HTR-8/SVneo (cell line): ENCODE measurements at regions not wholly inside any gene's neighbourhood (a gene's known extent, or its start where the extent isn't known, plus 50 kb on each side); places are given as distances from the start of the nearest gene placed in this dataset.
"Not testable (repeated sequence)": the region's sequence is repeated elsewhere in the genome, so short reads cannot be mapped to it uniquely, and the experiment has no call there.

Source experiments
- DNase-seq: peaks from one replicate; pipeline ENCODE4 v3.0.0; 2011; ENCODE audit warnings: low spot score, mixed read lengths; ENCODE audit not compliant: insufficient read length
- FAIRE-seq: peaks from 2 replicates; lab custom pipeline; 2011; peaks lifted over from hg19 to GRCh38; lab: Jason Lieb, UNC

DNA sequence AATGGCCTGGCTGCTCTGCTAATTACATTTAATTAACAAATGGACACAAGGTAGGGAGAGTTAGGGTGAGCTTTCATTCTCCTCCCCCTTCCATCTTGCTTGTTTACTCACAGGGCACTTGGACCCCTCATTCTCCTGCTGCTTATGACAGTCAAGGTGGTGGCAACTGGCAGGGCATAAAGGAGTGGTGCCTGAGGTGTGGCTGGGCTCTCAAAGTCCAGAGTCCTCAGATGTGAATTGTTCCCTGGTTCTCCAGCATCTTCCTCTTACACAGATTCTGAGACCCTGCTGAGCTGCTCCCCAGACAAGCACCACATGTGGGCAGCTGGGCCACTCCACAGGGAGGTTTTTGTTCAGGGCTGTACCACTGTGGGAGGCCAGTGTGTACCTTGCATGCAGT, 552.9 kb downstream of the RPIA start:
- not testable (repeated sequence) for FAIRE-seq, DNase-seq

DNA sequence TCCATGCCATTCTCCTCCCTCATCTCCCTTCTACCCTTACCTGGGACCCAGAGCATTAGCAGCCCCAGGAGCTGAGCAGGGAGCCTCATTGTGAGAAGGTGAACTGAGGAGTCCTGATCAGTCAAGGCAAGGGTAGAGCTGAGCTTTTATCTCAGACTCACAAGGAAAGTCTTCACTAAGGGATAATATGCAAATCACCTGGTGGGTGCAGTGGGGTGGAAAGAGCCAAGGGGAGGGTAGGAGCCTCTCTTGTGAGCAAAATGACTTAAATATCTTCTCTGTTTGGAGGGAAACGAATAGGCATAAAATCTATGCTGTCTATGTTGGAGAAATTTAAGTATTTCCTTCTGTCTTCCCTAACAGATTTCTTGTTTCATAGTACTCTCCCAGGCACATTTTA, 554.0 kb downstream of the RPIA start:
- not testable (repeated sequence) for FAIRE-seq, DNase-seq

DNA sequence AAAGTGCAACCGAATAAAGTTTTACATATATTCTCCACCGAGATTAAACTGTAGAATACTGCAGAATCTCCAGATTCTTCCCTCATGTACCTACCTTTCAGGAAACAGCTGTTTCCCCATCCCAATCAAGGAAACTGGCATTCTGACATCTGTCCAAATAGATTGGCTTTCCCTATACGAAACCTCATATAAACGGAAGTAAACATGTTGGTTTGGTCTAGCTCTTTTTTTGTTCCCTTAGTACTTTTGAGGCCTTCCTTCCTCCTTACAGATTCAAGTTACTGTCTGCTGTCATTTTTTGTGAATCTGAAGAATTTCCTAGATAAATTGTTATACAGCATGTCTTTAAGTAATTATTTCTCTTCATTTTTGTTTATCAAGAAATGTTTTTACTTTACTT, 554.6 kb downstream of the RPIA start:
- DNase-seq, FAIRE-seq: not testable (repeated sequence)

DNA sequence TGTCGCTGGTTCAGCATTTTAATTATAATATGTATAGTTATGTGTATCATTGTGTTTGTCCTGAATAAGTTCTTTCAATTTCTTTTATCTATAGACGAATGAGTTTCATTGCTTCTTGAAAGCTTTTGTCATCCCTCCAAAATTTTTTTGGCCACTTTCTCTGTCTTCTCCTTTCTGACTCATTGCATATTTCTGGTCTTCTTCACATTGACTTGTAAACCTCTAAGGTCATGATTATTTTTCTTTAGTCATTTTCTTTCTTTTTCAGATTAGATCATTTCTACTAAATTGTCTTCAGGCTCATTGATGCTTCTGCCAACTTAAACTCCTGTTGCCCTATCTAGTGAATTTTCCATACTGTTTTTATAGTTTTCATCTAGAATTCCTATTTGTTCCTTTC, 555.1 kb downstream of the RPIA start:
- not testable (repeated sequence) for FAIRE-seq, DNase-seq

DNA sequence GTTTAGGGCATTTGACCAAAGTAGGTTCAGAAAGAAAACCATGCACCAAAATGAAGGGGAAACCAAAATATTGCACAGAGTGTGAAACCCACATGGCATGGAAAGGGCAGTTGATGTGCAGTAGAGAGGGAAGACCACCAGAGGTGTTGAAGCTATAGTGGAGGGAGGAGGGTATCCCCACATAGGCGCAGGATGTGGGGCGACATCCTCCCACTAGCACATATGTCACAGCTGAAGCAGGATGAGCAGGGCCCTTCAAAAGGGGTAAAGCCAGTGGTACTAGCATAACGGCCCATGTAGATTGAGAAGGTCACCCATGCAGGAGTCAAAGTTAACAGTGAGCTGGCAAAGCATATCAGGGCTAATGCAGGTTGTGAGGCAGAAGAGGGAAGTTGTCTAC, 563.5 kb downstream of the RPIA start:
- DNase-seq, FAIRE-seq: not testable (repeated sequence)

DNA sequence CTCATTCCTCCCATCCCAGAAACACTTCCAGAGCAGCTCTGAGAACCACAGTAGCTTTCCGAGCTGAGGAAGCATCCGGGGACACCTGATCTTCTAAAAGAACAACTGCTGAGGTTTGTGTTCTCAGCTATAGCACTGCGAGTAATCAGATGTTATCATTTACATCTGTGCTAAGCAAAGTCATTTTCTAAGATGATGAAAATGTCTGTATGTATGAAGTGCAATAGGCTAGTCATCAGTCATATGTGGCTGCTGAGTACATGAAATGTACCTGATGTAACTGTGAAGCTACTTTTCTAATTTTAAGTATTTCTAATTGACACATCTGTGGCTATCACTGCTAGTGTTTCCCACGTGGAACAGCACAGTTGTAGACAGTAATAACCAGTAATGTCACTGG, 582.0 kb downstream of the RPIA start:
- FAIRE-seq = peak; percentile 16
- DNase-seq = not testable (repeated sequence)

DNA sequence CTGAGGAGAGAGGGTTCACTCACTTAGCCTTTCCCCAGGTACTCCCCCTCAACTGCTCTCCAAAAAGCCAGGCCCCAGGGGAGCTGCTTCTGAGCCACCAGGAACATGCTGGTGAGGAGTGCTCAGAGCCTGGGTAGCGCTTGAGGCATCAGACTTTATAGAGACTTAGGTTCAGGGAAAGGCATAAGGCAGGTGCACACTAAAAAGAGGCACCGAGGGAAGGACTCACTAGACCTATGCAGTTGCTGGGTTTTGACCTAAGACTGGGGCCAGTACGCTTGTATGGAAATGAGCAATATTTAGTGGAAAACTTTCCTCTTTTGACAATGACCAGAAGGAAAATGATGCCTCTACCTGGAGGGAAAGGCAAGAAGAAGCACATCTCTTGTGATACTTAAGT, 589.1 kb downstream of the RPIA start:
- DNase-seq = not testable (repeated sequence)
- peak; percentile 77 for FAIRE-seq

DNA sequence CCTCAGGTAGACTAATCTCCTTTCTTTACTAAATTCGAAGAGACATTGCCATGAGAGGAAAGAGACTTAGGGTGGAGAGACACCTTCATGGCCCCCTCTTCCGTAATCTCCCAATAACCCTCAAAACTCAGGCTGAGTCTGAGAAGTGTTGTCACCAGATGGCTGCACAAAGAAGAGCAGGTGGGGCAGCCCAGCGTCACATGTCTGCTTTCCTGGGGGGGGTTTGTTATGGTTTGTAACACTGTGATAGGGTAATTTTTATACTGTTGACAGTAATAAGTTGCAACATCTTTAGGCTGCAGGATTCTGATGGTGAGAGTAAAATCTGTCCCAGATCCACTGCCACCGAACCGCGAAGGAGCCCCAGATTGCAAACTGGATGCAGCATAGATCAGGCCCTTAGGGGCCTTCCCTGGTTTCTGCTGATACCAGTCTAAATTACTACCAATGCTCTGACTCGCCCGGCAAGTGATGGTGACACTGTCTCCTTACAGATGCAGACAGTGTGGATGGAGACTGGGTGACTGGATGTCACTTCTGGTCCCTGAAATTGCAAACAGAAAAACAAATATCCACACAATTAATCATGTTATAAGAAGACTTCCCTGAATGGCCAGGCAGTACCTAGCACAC, 595.1 kb downstream of the RPIA start:
- peak; percentile 76 for FAIRE-seq
- not testable (repeated sequence) for DNase-seq

DNA sequence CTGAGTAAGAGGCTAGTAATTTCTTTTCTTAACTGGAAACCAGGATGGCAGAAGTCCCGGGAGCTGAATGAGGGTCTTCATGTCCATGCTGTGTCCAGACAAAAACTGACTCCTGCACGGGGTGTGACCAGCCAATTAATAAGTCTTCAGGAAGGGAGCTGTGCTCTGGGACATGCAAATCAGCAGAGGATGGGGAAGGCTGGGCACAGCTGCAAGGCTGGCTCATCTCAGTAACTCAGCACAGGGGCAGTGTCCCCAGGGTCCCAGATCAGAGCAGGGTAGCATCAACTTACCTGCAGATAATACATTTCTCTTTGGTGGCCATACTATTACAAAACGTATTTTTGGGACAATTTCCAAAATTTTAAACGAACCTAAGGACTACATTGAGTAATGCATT, 595.6 kb downstream of the RPIA start:
- not testable (repeated sequence) for FAIRE-seq, DNase-seq

DNA sequence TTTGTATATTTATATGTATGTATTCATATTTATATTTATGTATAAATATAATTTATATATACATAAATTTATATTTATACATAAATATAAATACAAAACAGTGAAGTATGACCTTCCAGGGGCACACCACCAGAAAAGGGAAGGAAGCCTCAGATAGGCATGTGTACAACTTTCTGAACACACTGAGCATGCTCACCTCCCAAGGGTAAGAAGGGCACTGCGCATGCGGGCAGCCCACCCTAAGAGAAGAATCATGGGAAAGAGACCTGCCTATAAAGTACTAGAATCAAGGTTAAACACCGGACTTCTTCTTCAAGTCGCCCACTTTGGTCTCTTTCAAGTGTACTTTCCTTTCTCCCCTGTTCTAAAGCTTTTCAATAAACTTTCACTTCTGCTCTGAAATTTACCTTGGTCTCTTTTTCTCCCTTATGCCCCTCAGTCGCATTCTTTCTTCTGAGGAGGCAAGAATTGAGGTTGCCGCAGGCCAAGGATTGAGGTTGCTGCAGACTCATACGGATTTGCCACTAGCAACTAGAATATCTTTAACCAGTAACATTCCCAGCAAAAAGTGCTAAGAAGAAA, 600.3 kb downstream of the RPIA start:
- not testable (repeated sequence) for FAIRE-seq, DNase-seq

DNA sequence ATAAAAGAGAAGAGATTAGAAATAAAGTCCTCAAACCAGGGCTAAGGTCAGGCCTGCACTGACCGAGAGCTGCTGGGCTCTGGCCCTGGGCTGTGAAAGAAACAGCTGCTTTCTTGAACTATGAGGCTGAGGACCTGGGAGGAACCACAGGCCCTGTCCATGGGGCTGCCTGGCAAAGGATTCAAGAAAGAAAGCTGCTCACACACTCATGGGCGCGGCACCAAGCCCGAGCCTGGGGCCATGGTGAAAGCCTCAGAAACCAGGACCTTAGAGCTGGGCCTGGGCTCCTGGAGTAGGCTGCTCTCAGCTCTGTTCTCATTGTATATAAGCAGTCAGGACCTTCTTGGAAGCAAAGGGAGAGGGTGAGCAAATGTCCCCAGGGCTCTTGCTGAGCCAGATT, 601.9 kb downstream of the RPIA start:
- not testable (repeated sequence) for FAIRE-seq, DNase-seq

DNA sequence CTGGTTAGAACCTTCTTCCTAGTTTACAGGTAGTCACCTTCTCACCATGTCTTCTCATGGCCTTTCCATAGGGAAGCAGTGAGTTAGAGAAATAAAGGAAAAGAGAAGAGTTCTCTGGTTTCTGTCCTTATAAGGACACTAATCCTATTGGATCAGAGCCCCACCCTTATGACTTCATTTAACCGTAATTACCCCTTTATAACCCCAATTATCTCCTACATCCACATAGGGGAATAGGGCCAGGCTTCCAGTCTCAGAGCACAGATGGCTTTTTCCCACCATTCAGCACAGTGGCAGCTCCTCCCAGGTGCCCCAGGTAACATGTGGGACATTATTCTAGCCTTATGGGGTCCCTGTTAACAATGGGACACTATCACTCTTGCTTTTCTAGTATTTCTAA, 602.9 kb downstream of the RPIA start:
- not testable (repeated sequence) for DNase-seq
- peak; percentile 33 for FAIRE-seq

DNA sequence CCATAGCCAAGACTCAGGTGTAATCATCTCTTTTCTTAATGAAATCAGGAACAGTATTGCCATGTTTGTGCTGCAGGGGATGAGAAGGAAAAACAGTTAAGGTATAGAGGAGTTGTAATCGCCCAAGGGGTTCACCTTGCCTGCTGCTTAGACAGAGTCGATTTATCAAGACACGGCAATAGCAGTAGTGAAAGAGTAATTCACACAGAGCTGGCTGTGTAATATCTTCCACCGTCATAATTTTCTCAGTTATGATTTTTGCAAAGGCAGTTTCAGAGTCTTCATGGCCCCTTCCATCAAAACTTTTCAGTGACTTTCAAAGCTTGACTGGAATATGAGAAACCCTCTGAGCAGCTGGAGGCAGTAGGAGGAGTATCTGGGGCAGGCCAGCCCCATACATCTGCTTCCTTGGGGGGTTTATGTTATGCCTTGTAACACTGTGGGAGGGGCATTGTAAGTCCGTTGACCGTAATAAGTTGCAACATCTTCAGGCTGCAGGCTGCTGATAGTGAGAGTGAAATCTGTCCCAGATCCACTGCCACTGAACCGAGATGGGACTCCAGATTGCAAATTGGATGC, 605.4 kb downstream of the RPIA start:
- DNase-seq, FAIRE-seq: not testable (repeated sequence)

DNA sequence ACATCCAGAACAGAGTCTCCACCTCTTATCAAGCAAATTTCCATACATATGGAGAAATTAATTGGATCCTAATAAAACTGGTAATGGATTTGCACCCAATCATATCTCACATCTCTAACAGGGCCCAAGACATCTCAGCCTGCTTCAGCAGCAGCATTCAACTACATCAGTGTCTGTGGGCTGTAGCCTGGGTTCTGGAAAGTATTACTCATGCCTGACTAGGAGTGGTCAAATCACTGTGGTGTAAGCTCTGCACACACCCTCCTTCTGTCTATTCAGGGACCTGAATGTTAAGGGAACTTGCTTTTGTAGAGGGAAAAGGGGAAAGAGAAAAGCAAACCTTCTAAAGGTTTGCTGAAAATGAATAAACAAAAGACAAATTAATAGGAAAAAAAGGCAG, 607.7 kb downstream of the RPIA start:
- DNase-seq, FAIRE-seq: not testable (repeated sequence)

DNA sequence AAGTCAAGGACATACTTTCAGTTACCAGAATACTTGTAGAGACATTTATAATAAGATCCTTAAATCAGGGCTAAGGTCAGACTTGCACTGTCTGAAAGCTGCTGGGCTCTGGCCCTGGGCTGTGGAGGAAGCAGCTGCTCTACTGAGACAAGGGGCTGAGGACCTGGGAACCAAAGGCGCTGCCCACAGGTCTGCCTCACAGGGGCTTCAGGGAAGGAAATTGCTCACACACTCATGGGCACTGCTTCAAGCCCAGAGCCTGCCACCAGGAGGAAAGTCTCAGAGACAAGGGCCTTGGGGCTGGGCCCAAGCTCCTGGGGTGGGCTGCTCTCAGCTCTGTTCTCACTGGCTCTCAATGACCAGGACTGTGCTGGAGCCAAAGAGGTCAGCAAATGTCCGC, 614.1 kb downstream of the RPIA start:
- FAIRE-seq, DNase-seq: not testable (repeated sequence)

DNA sequence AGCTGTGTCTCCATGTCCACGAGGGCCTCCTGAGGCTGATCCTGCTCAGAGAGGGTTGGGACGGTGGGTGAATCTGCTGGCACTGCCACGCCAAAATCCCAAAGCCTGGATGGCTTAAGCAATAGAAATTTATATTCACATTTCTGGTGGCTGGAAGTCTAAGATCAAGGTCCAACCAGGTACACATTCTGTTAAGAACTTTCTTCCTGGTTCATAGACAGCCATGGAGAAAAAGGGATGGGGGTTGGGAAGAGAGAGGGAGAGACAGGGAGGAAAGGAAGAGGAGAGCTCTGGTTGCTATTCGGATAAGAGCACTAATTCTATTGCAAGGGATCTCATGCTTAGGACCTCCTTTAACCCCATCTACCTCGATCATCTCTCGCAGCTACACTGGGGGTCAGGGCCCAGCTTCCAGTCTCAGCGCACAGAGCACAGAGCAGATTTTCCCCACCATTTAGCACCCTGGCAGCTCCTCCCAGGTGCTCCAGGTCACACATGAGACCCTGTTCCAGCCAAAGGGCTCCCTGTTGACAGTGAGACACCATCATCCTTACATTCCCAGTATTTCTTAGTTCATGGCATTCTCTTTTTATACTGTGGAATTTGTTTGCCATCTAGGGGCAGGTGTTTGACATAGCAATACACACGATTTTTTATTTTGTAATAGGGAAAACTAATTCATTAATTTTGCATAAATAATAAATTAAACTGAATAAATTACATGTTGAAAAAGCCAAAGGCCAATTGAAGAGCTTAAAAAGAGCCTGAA, 615.6 kb downstream of the RPIA start:
- FAIRE-seq, DNase-seq: not testable (repeated sequence)

DNA sequence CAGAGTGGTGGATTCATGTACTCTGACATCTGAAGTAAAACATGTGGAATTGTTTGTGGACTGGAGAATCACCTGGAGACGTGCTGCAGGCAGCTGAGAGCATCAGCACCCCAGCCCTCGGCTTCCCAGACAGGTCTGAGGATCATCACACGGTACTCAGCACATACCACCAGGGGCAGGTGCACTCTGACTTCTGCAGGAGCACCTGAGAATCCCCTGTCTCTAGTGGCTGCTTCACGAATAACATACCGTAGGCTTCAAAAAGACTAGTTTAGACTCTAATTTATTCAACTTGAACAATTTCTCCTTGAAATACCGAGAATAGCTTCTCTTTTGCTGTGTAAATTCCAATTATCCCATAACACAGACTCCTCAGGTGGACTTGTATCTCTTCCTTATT, 627.5 kb downstream of the RPIA start:
- not testable (repeated sequence) for DNase-seq, FAIRE-seq

DNA sequence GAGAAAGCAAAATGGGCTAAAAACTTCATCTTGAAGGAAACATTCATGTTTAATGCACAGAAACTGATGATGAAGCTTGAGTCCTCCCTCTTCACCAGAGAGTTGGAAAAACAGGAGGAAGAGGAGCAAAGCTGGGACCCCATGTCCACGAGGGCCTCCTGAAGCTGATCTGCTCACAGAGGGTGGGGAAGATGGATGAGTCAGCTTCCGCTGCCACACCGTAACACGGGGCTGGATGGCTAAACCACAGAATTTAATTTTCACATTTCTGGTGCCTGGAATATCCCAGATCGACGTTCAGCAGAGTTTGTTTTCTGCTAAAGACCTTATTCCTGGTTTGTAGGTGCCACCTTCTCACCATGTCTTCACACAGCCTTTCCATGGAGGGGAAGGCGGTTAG, 634.4 kb downstream of the RPIA start:
- DNase-seq, FAIRE-seq: not testable (repeated sequence)

DNA sequence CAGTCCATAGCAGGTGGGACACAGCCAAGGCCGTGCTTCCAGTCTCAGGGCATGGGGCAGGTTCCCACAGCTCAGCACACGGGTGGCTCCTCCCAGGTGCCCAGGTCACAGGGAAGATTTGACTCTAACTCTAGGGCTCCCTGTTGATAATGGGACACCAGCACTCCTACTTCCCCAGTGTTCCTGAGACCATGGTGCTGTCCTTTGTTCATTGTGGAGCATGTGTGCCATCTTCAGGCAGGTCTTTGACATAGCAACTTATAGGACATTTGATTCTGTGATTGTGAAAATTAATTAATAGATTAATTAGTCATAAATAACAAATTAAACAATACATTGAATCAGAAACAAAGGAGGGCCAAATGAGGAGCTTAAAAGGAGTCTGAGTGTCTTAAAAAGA, 635.0 kb downstream of the RPIA start:
- FAIRE-seq = not testable (repeated sequence)

DNA sequence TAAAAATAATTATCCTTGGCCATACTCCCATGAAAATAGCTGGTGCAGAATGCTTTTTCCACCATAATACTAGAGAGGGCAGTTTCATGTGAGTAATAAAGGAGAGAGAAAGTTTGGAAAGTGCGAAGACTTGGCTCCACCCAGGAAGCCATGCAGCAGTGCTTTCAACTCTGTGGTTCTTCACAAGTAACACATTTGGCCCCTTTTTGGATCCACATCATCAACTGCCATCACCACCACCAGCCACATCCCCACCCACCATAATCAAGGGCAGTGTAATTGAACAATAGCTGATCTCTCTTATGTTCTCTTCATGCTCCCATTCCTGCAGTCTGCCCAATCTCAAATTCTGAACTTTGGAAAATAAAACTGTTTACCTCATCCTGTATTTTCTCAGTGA, 637.3 kb downstream of the RPIA start:
- FAIRE-seq, DNase-seq: not testable (repeated sequence)

More for the DNA sequence above, 635.0 kb downstream of the RPIA start:
- not testable (repeated sequence) for DNase-seq
